CD4-positive, alpha-beta T cell (primary cell): ENCODE measurements at regions not wholly inside any gene's neighbourhood (a gene's known extent, or its start where the extent isn't known, plus 50 kb on each side); places are given as distances from the start of the nearest gene placed in this dataset.

Source experiments
- ATAC-seq: fragments of 200-7000 bp; cut with Tn5 transposase; one replicate; pipeline ENCODE4 v1.10.0; 2022; ENCODE audit warnings: mild to moderate bottlenecking; ENCODE audit not compliant: poor library complexity
- CTCF ChIA-PET: fragments of 350-600 bp; sonication (Branson Sonifier 250); formaldehyde crosslinking; loops from one replicate; lab custom pipeline; 2021; ENCODE audit warnings: antibody characterized with exemption, inconsistent platforms; lab: Charles Lee
- POLR2A ChIA-PET: fragments of 350-600 bp; sonication (Branson Sonifier 250); formaldehyde crosslinking; loops from one replicate; lab custom pipeline; 2021; ENCODE audit warnings: antibody characterized with exemption, inconsistent platforms; lab: Charles Lee
- DNase-seq, 14 experiments: peaks; one replicate each; pipeline ENCODE4 v3.0.0-alpha.2; 2013 to 2020; ENCODE audit warnings: mixed read lengths in 2 of 14
- H3K27ac ChIP-seq, 2 donors: one replicate each; pipeline versions ENCODE4 v1.5.1 to v1.7.0; 2013; ENCODE audit warnings: low read length in 2 of 2, low read depth in 1 of 2, mild to moderate bottlenecking in 1 of 2
- H3K27me3 ChIP-seq, 2 experiments: 1 replicate in 1 of 2; 2 replicates in 1 of 2; pipeline versions ENCODE4 v1.6.1 to v1.7.0; 2013; ENCODE audit warnings: low read length in 2 of 2, control low read depth in 1 of 2, mild to moderate bottlenecking in 1 of 2, moderate library complexity in 1 of 2; ENCODE audit not compliant: insufficient read depth in 2 of 2, control insufficient read depth in 1 of 2
- H3K36me3 ChIP-seq: one replicate; pipeline ENCODE4 v1.6.1; 2013; ENCODE audit warnings: low read length, control low read depth; ENCODE audit not compliant: insufficient read depth
- H3K4me1 ChIP-seq: one replicate; pipeline ENCODE4 v1.6.1; 2013; ENCODE audit warnings: low read length, control low read depth; ENCODE audit not compliant: insufficient read depth
- H3K4me3 ChIP-seq: one replicate; pipeline ENCODE4 v1.5.1; 2013; ENCODE audit warnings: mild to moderate bottlenecking, low read length, moderate library complexity
- H3K9me3 ChIP-seq, 2 experiments: 1 replicate in 1 of 2; 2 replicates in 1 of 2; pipeline versions ENCODE4 v1.6.1 to v1.7.0; 2013; ENCODE audit warnings: low read length in 2 of 2, mild to moderate bottlenecking in 2 of 2, control low read depth in 1 of 2, moderate library complexity in 1 of 2; ENCODE audit not compliant: control insufficient read depth in 1 of 2, insufficient read depth in 1 of 2
- H3K27ac Mint-ChIP-seq: one replicate; pipeline ENCODE4 v1.8.0; 2020; ENCODE audit warnings: mixed read lengths
- H3K27me3 Mint-ChIP-seq: one replicate; pipeline ENCODE4 v1.8.0; 2021; ENCODE audit warnings: mixed read lengths
- H3K36me3 Mint-ChIP-seq: one replicate; pipeline ENCODE4 v1.8.0; 2021; ENCODE audit warnings: low read depth, mixed read lengths
- H3K4me1 Mint-ChIP-seq: one replicate; pipeline ENCODE4 v1.8.0; 2021; ENCODE audit warnings: low read depth, mixed read lengths
- H3K4me3 Mint-ChIP-seq: one replicate; pipeline ENCODE4 v1.8.0; 2020; ENCODE audit warnings: mild to moderate bottlenecking, mixed read lengths
- H3K9me3 Mint-ChIP-seq: one replicate; pipeline ENCODE4 v1.8.0; 2020; ENCODE audit warnings: mixed read lengths
- CTCF ChIP-seq: fragments of 200-600 bp; IDR thresholded peaks from one replicate; pipeline ENCODE4 v1.8.0; 2022; ENCODE audit warnings: antibody characterized with exemption, mild to moderate bottlenecking
- intact Hi-C, 2 experiments: fragments of 100-400 bp; cut with DNase I in 1 of 2; cut with micrococcal nuclease in 1 of 2; formaldehyde crosslinking; loops; one replicate each; pipeline versions ENCODE4 v1.15.1 to v1.9.0; 2023 to 2025; cut with DNase I, micrococcal nuclease

GRCh38 chr4:14079601-14080000 is 452.1 kb upstream of the BOD1L1 start:
- no peaks in the 10 kb centered on the region for H3K36me3 Mint-ChIP-seq
- peaks cover 0 to 4% of the 10 kb centered on the region in 2 experiments for H3K9me3 ChIP-seq
- POLR2A ChIA-PET, result no interaction called here
- H3K4me1 Mint-ChIP-seq, result no peaks in the 10 kb centered on the region
- no peaks in the 10 kb centered on the region for H3K27me3 Mint-ChIP-seq
- no peaks in the 10 kb centered on the region for H3K27me3 ChIP-seq
- no peaks in the 10 kb centered on the region for H3K36me3 ChIP-seq
- H3K4me3 Mint-ChIP-seq, result no peak overlapping the region
- DNase-seq (no peak), ATAC-seq (no peak)
- H3K27ac ChIP-seq, result no peak overlapping the region
- intact Hi-C loops, result no loop called here
- CTCF ChIA-PET, result no interaction called here
- H3K4me1 ChIP-seq, result no peaks in the 10 kb centered on the region
- TF ChIP-seq CTCF, result no peak
- H3K4me3 ChIP-seq, result no peak overlapping the region
- no peak overlapping the region for H3K27ac Mint-ChIP-seq
- H3K9me3 Mint-ChIP-seq, result peaks cover 4% of the 10 kb centered on the region

- no peak for TF ChIP-seq CTCF
- CTCF ChIA-PET, result no interaction called here
- intact Hi-C loops, result no loop called here
- no peak overlapping the region for H3K27ac Mint-ChIP-seq
- no peak overlapping the region for H3K4me3 ChIP-seq
- no peaks in the 10 kb centered on the region for H3K36me3 ChIP-seq
- no peaks in the 10 kb centered on the region for H3K27me3 ChIP-seq
- H3K9me3 ChIP-seq, result no peaks in the 10 kb centered on the region
- H3K9me3 Mint-ChIP-seq, result no peaks in the 10 kb centered on the region
- H3K4me3 Mint-ChIP-seq, result no peak overlapping the region
- ATAC-seq, result no peak
- H3K4me1 ChIP-seq, result no peaks in the 10 kb centered on the region
- no peaks in the 10 kb centered on the region for H3K36me3 Mint-ChIP-seq
- H3K27ac ChIP-seq, result no peak overlapping the region
- H3K4me1 Mint-ChIP-seq, result no peaks in the 10 kb centered on the region
- H3K27me3 Mint-ChIP-seq, result no peaks in the 10 kb centered on the region
- DNase-seq, result no peak
- POLR2A ChIA-PET, result no interaction called here
Measured at GRCh38 chr4:14083150-14083549, 455.6 kb upstream of the BOD1L1 start.

- no peaks in the 10 kb centered on the region for H3K27me3 ChIP-seq
- H3K4me1 ChIP-seq, result no peaks in the 10 kb centered on the region
- intact Hi-C loops, result no loop called here
- Mint-ChIP-seq H3K4me3 (no peak overlapping the region), H3K27me3 (no peaks in the 10 kb centered on the region), H3K4me1 (no peaks in the 10 kb centered on the region), H3K9me3 (no peaks in the 10 kb centered on the region), H3K27ac (no peak overlapping the region), H3K36me3 (no peaks in the 10 kb centered on the region)
- H3K36me3 ChIP-seq, result no peaks in the 10 kb centered on the region
- TF ChIP-seq CTCF, result no peak
- ATAC-seq (no peak), DNase-seq (no peak)
- ChIA-PET CTCF (no interaction called here), POLR2A (no interaction called here)
- no peak overlapping the region for H3K4me3 ChIP-seq
- no peak overlapping the region for H3K27ac ChIP-seq
- no peaks in the 10 kb centered on the region for H3K9me3 ChIP-seq
Measured at GRCh38 chr4:14084598-14084997, 457.1 kb upstream of the BOD1L1 start.
